ENCODE measurements at regions not wholly inside any gene's neighbourhood (a gene's known extent, or its start where the extent isn't known, plus 50 kb on each side); places are given as distances from the start of the nearest gene placed in this dataset.

- no peak for TF ChIP-seq TCF7L2 (IDR thresholded peaks at IDR 0.05; ENCODE audit: low read depth, low read length)
- no peak for TF ChIP-seq CTCF (IDR thresholded peaks at IDR 0.05)
- TF ChIP-seq SIN3A (IDR thresholded peaks at IDR 0.05; ENCODE audit: borderline replicate concordance, insufficient read depth, low read depth, low read length), result no peak
These were observed 91.1 kb upstream of the ARRDC3 start for GRCh38 chr5:91474201-91474600.
